ENCODE measurements at regions not wholly inside any gene's neighbourhood (a gene's known extent, or its start where the extent isn't known, plus 50 kb on each side); places are given as distances from the start of the nearest gene placed in this dataset.

DNA sequence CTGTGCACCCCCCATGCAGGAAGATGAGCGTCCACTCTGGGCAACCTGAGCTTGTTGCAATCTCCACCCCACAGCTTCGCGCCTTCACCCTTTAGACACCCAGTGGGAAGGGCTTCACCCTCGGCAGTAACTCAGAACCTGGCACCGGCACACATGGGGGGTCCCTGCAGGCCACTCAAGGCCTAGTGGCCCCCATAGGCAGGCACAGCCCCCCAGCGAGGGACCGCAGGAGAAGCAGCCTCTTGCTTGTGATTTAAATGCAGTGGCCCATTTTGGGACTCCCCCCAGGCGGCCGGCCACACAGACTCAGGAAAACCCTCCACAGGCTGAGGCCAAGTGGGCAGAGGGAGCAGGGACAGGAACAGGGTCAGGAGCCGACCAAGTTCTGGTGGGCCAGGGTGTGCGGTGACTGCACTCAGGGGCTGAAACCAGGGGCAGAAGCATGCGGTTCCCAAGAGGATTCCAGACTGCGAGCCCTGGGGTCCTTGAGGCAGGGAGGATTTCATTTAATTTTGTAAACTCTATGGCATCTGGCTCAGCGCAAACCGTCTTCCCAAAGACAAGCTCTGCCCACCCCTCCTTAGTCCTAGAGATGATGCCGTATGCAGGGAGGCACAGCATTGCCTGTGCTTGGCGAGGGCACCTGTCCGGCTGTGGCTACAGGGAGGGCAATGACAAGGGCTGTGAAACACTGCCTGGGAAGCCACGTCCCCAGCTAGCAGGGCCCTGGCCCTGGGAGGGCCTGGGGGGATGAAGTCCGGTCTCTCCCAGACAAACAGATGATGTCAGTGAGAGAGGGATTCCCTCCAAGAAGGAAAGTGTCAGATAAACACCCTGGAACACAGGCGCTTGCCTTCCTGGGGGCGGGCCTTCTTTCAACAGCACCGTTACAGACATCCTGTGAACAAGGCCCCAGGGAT is 52.9 kb upstream of the GPR31 start:
- TF ChIP-seq ZNF8 (CRISPR knock-in tag; IDR thresholded peaks at IDR 0.05) (no peak), OSR1 (CRISPR knock-in tag; IDR thresholded peaks at IDR 0.05) (no peak), ZFP30 (CRISPR knock-in tag; IDR thresholded peaks at IDR 0.05) (no peak), CSDC2 (CRISPR knock-in tag; IDR thresholded peaks at IDR 0.05) (no peak), TCF4 (CRISPR knock-in tag; IDR thresholded peaks at IDR 0.05; ENCODE audit: borderline replicate concordance) (no peak), ESRRG (CRISPR knock-in tag; IDR thresholded peaks at IDR 0.05) (no peak), BACH2 (CRISPR knock-in tag; IDR thresholded peaks at IDR 0.05; ENCODE audit: borderline replicate concordance) (no peak), ZNF565 (CRISPR knock-in tag; conservative IDR thresholded peaks at IDR 0.05; ENCODE audit: low read depth) (no peak), ZFP3 (CRISPR knock-in tag; IDR thresholded peaks at IDR 0.05) (no peak), TOX (CRISPR knock-in tag; IDR thresholded peaks at IDR 0.05; ENCODE audit: borderline replicate concordance) (no peak), RARB (CRISPR knock-in tag; IDR thresholded peaks at IDR 0.05) (no peak), ARNTL (CRISPR knock-in tag; IDR thresholded peaks at IDR 0.05; ENCODE audit: borderline replicate concordance, low read depth) (no peak), PPARA (CRISPR knock-in tag; IDR thresholded peaks at IDR 0.05; ENCODE audit: borderline replicate concordance) (no peak), GLIS3 (CRISPR knock-in tag; IDR thresholded peaks at IDR 0.05) (no peak), ZC3H10 (CRISPR knock-in tag; IDR thresholded peaks at IDR 0.05) (no peak), ISL1 (CRISPR knock-in tag; IDR thresholded peaks at IDR 0.05) (no peak)
- TF ChIP-seq, protein P1, sequence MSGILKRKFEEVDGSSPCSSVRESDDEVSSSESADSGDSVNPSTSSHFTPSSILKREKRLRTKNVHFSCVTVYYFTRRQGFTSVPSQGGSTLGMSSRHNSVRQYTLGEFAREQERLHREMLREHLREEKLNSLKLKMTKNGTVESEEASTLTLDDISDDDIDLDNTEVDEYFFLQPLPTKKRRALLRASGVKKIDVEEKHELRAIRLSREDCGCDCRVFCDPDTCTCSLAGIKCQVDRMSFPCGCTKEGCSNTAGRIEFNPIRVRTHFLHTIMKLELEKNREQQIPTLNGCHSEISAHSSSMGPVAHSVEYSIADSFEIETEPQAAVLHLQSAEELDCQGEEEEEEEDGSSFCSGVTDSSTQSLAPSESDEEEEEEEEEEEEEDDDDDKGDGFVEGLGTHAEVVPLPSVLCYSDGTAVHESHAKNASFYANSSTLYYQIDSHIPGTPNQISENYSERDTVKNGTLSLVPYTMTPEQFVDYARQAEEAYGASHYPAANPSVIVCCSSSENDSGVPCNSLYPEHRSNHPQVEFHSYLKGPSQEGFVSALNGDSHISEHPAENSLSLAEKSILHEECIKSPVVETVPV (CRISPR knock-in tag; IDR thresholded peaks at IDR 0.05): no peak
- ATAC-seq: no peak; the same call in 2 of the 3 replicates

DNA sequence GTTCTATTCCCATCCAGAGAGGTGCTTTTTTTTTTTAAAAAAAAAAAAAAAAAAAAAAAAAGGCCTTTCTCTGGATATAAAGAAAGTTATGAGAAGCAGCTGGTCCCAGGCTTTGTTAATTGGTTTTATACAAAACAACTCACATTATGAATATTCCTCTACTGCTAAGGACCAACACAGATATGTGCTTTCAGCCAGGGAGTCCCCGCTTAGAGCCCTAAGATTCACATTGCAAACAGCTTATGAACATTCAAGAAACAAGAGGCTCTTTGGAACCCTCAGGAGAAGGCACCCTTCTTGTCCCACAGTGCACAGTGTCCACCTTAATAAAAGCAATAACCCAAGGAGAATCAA is 53.5 kb upstream of the GPR31 start:
- no peak for ATAC-seq
- TF ChIP-seq BACH2 (CRISPR knock-in tag; IDR thresholded peaks at IDR 0.05; ENCODE audit: borderline replicate concordance): no peak
- TF ChIP-seq TOX (CRISPR knock-in tag; IDR thresholded peaks at IDR 0.05; ENCODE audit: borderline replicate concordance): no peak
- no peak for TF ChIP-seq RARB (CRISPR knock-in tag; IDR thresholded peaks at IDR 0.05)
- no peak for TF ChIP-seq ISL1 (CRISPR knock-in tag; IDR thresholded peaks at IDR 0.05)
- TF ChIP-seq, protein P2, sequence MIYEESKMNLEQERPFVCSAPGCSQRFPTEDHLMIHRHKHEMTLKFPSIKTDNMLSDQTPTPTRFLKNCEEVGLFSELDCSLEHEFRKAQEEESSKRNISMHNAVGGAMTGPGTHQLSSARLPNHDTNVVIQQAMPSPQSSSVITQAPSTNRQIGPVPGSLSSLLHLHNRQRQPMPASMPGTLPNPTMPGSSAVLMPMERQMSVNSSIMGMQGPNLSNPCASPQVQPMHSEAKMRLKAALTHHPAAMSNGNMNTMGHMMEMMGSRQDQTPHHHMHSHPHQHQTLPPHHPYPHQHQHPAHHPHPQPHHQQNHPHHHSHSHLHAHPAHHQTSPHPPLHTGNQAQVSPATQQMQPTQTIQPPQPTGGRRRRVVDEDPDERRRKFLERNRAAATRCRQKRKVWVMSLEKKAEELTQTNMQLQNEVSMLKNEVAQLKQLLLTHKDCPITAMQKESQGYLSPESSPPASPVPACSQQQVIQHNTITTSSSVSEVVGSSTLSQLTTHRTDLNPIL (CRISPR knock-in tag; IDR thresholded peaks at IDR 0.05; ENCODE audit: low read depth): no peak
- TF ChIP-seq TCF4 (CRISPR knock-in tag; IDR thresholded peaks at IDR 0.05; ENCODE audit: borderline replicate concordance): no peak
- TF ChIP-seq PPARA (CRISPR knock-in tag; IDR thresholded peaks at IDR 0.05; ENCODE audit: borderline replicate concordance): no peak
- TF ChIP-seq ARNTL (CRISPR knock-in tag; IDR thresholded peaks at IDR 0.05; ENCODE audit: borderline replicate concordance, low read depth): no peak
- no peak for TF ChIP-seq CSDC2 (CRISPR knock-in tag; IDR thresholded peaks at IDR 0.05)
- no peak for TF ChIP-seq ESRRG (CRISPR knock-in tag; IDR thresholded peaks at IDR 0.05)
- no peak for TF ChIP-seq ZNF8 (CRISPR knock-in tag; IDR thresholded peaks at IDR 0.05)
- no peak for TF ChIP-seq ZNF70 (CRISPR knock-in tag; IDR thresholded peaks at IDR 0.05)
- no peak for TF ChIP-seq GLIS3 (CRISPR knock-in tag; IDR thresholded peaks at IDR 0.05)
- no peak for TF ChIP-seq ZFP30 (CRISPR knock-in tag; IDR thresholded peaks at IDR 0.05)
- TF ChIP-seq, protein P1 (CRISPR knock-in tag; IDR thresholded peaks at IDR 0.05): no peak
- no peak for TF ChIP-seq OSR1 (CRISPR knock-in tag; IDR thresholded peaks at IDR 0.05)
- no peak for TF ChIP-seq SNAI2 (CRISPR knock-in tag; IDR thresholded peaks at IDR 0.05)
- no peak for TF ChIP-seq ZC3H10 (CRISPR knock-in tag; IDR thresholded peaks at IDR 0.05)
- no peak for TF ChIP-seq ZFP3 (CRISPR knock-in tag; IDR thresholded peaks at IDR 0.05)

DNA sequence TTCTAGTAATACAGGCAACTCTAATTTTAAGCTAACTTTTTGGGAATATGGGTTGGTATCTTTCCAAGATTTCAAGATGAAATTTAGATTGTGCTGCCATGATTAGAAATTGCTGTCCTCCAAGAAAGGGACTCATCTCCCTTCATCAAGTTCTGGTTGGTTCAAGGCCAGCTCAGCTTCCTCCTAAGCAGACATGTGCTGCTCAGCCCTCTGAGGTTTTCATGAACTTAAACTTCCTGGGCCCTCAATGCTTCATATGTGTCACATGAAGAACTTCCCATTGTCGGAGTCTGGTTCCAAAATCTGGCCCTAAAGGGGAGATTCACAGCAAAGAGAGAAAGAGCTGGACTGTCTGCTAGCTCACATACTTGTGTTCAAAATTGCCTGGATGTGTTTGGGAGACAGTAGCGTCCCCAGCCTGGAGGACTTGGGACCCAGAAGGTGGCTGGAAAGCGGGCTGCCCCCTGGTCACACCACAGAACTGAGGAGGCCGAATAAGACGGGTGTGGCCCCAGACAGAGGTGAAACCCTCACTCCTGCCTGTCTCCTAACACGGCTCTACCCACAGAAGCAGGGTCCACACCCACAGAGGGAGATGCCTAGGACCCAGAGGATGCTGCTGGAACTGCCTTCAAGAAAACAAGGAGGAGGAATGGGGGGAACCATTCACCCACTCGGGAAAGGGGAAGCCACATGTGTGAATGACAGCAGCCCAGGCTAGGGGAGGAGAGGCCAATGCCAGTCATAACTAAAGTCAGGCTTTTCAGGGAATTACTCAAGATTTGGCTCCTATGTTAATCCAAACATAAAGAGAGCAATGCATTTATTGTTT is 54.3 kb upstream of the GPR31 start:
- no peak for ATAC-seq
- TF ChIP-seq CSDC2 (CRISPR knock-in tag; IDR thresholded peaks at IDR 0.05): no peak
- no peak for TF ChIP-seq BACH2 (CRISPR knock-in tag; IDR thresholded peaks at IDR 0.05; ENCODE audit: borderline replicate concordance)
- TF ChIP-seq, protein P2 (CRISPR knock-in tag; IDR thresholded peaks at IDR 0.05; ENCODE audit: low read depth): no peak
- no peak for TF ChIP-seq ZFP30 (CRISPR knock-in tag; IDR thresholded peaks at IDR 0.05)
- no peak for TF ChIP-seq RARB (CRISPR knock-in tag; IDR thresholded peaks at IDR 0.05)
- TF ChIP-seq PPARA (CRISPR knock-in tag; IDR thresholded peaks at IDR 0.05; ENCODE audit: borderline replicate concordance): no peak
- no peak for TF ChIP-seq ISL1 (CRISPR knock-in tag; IDR thresholded peaks at IDR 0.05)
- TF ChIP-seq, protein P1 (CRISPR knock-in tag; IDR thresholded peaks at IDR 0.05): no peak
